ENCODE measurements at regions not wholly inside any gene's neighbourhood (a gene's known extent, or its start where the extent isn't known, plus 50 kb on each side); places are given as distances from the start of the nearest gene placed in this dataset.

DNA sequence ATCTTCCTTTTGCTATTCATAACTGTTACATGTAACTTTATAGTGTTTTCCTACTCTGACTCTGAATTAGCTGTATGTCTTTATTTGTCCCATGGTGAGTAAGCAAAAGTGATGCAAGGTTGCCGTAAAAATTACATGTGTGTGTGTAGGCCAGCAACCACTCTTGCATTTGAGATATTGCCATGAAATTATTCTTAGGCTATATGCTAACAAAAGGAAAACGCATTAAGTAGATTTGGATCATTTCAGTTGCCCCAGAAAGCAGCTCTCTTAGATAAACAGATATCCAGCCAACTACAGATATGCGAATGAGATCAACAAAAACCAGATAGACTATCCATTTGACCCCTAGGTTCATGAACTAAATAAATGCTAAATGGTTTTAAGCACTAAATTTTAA, 73.6 kb downstream of the CYLC2 start:
- H3K4me3 ChIP-seq (ENCODE audit: low read depth, low read length) = no peak overlapping the region
- TF ChIP-seq CTCF (IDR thresholded peaks at IDR 0.05; ENCODE audit: low read depth, low read length) = no peak
- no peak for DNase-seq (ENCODE audit: low read depth, low spot score)
- in situ Hi-C loops (cut with HindIII; ENCODE audit: low sequenced_read_pairs) = no loop called here

GRCh38 chr9:103078581-103078980, 83.4 kb downstream of the CYLC2 start:
- no peak for TF ChIP-seq CTCF (IDR thresholded peaks at IDR 0.05; ENCODE audit: low read depth, low read length)
- H3K4me3 ChIP-seq (ENCODE audit: low read depth, low read length) = no peak overlapping the region
- DNase-seq (ENCODE audit: low read depth, low spot score) = no peak
- in situ Hi-C loops (cut with HindIII; ENCODE audit: low sequenced_read_pairs) = no loop called here

DNA sequence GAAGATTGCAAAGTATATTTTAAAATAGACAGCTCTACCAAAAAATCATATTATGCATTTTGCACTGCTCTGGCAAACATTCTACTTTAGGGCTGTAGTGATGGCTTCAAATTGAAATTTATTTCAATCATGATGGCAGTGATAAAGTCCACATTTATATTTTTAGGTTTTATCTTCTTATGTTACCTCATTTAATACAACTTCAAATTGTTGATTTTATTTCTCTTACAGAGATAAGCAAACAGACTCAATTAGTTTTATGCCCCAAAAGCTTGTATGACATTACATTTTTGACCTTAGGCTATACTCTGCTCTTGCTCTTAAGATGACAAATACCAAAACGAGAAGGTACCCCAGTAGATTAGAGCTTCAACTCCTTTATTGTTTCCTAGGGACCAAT, 87.4 kb downstream of the CYLC2 start:
- in situ Hi-C loops (cut with HindIII; ENCODE audit: low sequenced_read_pairs) = no loop called here
- no peak for TF ChIP-seq CTCF (IDR thresholded peaks at IDR 0.05; ENCODE audit: low read depth, low read length)
- no peak for DNase-seq (ENCODE audit: low read depth, low spot score)

DNA sequence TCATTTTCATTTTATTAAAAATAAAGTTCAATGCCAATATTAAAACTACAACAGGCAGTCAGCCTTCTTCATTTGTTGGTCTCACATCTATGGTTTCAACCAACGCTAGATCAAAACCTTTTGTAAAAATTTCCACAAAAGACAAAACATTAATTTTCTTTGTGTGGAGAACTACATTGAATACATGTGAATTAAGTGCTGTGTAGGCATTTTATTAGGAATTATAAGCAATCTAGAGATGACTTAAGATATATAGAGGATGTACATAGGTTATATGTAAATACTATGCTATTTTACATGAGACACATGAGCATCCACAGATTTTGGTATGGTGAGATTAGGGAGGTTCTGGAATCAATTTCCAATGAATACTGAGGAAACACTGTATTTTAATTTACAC, 94.2 kb downstream of the CYLC2 start:
- no peak overlapping the region for H3K4me3 ChIP-seq (ENCODE audit: low read depth, low read length)
- in situ Hi-C loops (cut with HindIII; ENCODE audit: low sequenced_read_pairs) = no loop called here
- DNase-seq (ENCODE audit: low read depth, low spot score) = no peak
- TF ChIP-seq CTCF (IDR thresholded peaks at IDR 0.05; ENCODE audit: low read depth, low read length) = no peak

More for the DNA sequence above, 87.4 kb downstream of the CYLC2 start:
- H3K4me3 ChIP-seq (ENCODE audit: low read depth, low read length) = no peak overlapping the region

- no peak overlapping the region for H3K4me3 ChIP-seq (ENCODE audit: low read depth, low read length)
- in situ Hi-C loops (cut with HindIII; ENCODE audit: low sequenced_read_pairs) = no loop called here
- no peak for DNase-seq (ENCODE audit: low read depth, low spot score)
- no peak for TF ChIP-seq CTCF (IDR thresholded peaks at IDR 0.05; ENCODE audit: low read depth, low read length)
Observed at GRCh38 chr9:103104101-103104500, 109.0 kb downstream of the CYLC2 start.

GRCh38 chr9:103116246-103116645, 121.1 kb downstream of the CYLC2 start:
- DNase-seq (ENCODE audit: low read depth, low spot score) = no peak
- in situ Hi-C loops (cut with HindIII; ENCODE audit: low sequenced_read_pairs) = no loop called here
- no peak for TF ChIP-seq CTCF (IDR thresholded peaks at IDR 0.05; ENCODE audit: low read depth, low read length)
- H3K4me3 ChIP-seq (ENCODE audit: low read depth, low read length) = no peak overlapping the region

DNA sequence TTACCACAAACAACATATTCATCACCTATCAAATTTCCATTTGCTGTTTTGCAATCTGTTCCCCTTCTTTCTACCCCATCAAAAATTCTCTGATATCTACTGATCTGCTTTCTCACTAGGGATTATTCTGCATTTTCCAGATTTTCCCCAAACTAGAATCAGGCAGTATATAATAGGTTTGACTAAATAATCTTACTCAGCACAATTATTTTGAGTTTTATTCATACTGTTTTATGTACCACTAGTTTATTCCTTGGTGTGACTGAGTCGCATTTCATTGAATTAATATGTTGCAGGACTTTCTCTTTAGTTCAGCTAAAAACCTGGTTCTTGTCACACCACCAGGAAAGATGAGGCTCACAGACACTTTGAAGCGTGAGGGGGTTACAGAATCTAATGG, 131.4 kb downstream of the CYLC2 start:
- TF ChIP-seq CTCF (IDR thresholded peaks at IDR 0.05; ENCODE audit: low read depth, low read length) = no peak
- DNase-seq (ENCODE audit: low read depth, low spot score) = no peak
- in situ Hi-C loops (cut with HindIII; ENCODE audit: low sequenced_read_pairs) = no loop called here
- no peak overlapping the region for H3K4me3 ChIP-seq (ENCODE audit: low read depth, low read length)

All from astrocyte of the spinal cord (primary cell).